Heart left ventricle (tissue), 16 donors: ENCODE measurements at regions not wholly inside any gene's neighbourhood (a gene's known extent, or its start where the extent isn't known, plus 50 kb on each side); places are given as distances from the start of the nearest gene placed in this dataset.

Experiments
- ATAC-seq, 4 donors: fragments of 200-7000 bp; cut with Tn5 transposase; one replicate each; pipeline ENCODE4 v1.9.1; 2020 to 2022; ENCODE audit warnings: moderate library complexity in 4 of 4, mild to moderate bottlenecking in 3 of 4, moderate number of reproducible peaks in 1 of 4
- DNase-seq, 5 donors: peaks; one replicate each; pipeline ENCODE4 v3.0.0-alpha.2; 2020
- H3K27ac ChIP-seq, 12 donors: fragments of 200-600 bp; sonication (generic) in 4 of 12; one replicate each; pipeline versions ENCODE4 v1.5.0 to v1.8.0; 2016 to 2022; ENCODE audit warnings: mild to moderate bottlenecking in 2 of 12
- H3K27me3 ChIP-seq, 9 donors: fragments of 200-600 bp; sonication (generic) in 2 of 9; one replicate each; pipeline versions ENCODE4 v1.5.1 to v1.8.0; 2016 to 2022; ENCODE audit warnings: mild to moderate bottlenecking in 3 of 9
- H3K36me3 ChIP-seq, 9 donors: fragments of 200-600 bp; sonication (generic) in 2 of 9; one replicate each; pipeline versions ENCODE4 v1.5.0 to v1.8.0; 2018 to 2022; ENCODE audit warnings: mild to moderate bottlenecking in 2 of 9
- H3K4me1 ChIP-seq, 12 donors: fragments of 200-600 bp; sonication (generic) in 4 of 12; one replicate each; pipeline versions ENCODE4 v1.5.0 to v1.8.0; 2016 to 2022; ENCODE audit warnings: mild to moderate bottlenecking in 3 of 12
- H3K4me3 ChIP-seq, 12 donors: fragments of 200-600 bp; sonication (generic) in 4 of 12; one replicate each; pipeline versions ENCODE4 v1.5.0 to v1.8.0; 2017 to 2022; ENCODE audit warnings: mild to moderate bottlenecking in 9 of 12, moderate library complexity in 4 of 12
- H3K9me3 ChIP-seq, 12 donors: fragments of 200-600 bp; sonication (generic) in 4 of 12; one replicate each; pipeline versions ENCODE4 v1.5.0 to v1.8.0; 2016 to 2022; ENCODE audit warnings: mild to moderate bottlenecking in 1 of 12
- CTCF ChIP-seq, 12 donors: fragments of 200-600 bp; sonication (generic) in 4 of 12; IDR thresholded peaks; one replicate each; pipeline versions ENCODE4 v1.5.0 to v1.8.0; 2018 to 2022; ENCODE audit warnings: antibody characterized with exemption in 12 of 12, mild to moderate bottlenecking in 5 of 12
- POLR2A ChIP-seq, 2 donors: fragments of 450-650 bp; IDR thresholded peaks; one replicate each; pipeline ENCODE4 v1.6.1; 2017; ENCODE audit warnings: antibody characterized with exemption in 2 of 2, mild to moderate bottlenecking in 2 of 2, moderate library complexity in 2 of 2
- WGBS, 4 donors: extraction: QIAGEN DNeasy Blood & Tissue Kit in 2 of 4; methylation state at CpG; one replicate each; pipeline versions ENCODE4 v1.1.5 to v1.1.7; 2013 to 2018; 5-methylcytosine and 5-hydroxymethylcytosine counted together
- intact Hi-C, 10 donors: fragments of 100-400 bp; cut with DNase I; formaldehyde crosslinking; loops; one replicate each; pipeline versions ENCODE4 v1.11.1 to v1.14.2; 2022
- donor health status: ischemic (EF 13 %, LVEDD 7.1; RV severe dilation, severe dysfunction).
- donor health status: healthy with polysubstance abuse.
- donor health status: DM: no; HTN: yes; CAD: no.
- donor health status: DM: no; HTN: no; CAD: no.
- donor health status: ischemic (EF 25% LVEDD 6.9; RV normal size, moderate dysfunction).
- donor health status: ischemic (EF 25% LVEDD 5.7; RV mildly dilated, moderate dysfunction).
- donor health status: healthy.
- donor health status: DM: yes; HTN: yes; CAD: no.
- donor health status: ischemic (EF 35%, LVEDD 5.7; RV mildly dilated, moderate dysfunction).
- donor health status: nonischemic (EF 11% LVEDD 7.7; RV severe dilation, severe dysfunction).
- donor health status: DM: yes; HTN: yes; CAD: no.
- donor health status: PGD.
- donor health status: ischemic (EF 29% LVEDD 5.4; RV normal size, mild dysfunction).
- donor health status: nonischemic (EF 23%, LVEDD 6.1; RV moderate dilation, normal function).

DNA sequence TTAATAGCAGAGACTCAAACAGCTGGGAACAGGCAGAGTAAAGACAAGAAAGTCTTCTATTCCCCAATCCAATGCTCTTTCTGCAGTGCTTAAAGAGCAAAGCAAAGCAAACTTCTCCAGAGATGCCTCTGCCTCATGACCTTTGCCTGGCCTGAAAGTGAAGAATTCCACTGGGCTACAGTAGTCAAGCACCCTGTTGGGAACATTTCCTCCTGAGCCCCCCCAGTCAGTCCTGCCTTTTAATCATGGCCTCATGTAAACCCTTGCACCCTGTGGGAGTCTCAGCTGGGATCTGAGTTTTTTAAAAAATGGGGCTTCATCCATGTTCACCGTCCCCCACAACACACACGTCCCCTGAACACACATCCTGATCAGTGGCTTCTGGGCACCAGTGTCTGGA, 62.7 kb upstream of the TSPAN11 start:
- Histone ChIP-seq H3K4me1 (peaks cover 0 to 7% (median 0%) of the 10 kb centered on the region in 12 donors), H3K27me3 (no peaks in the 10 kb centered on the region), H3K9me3 (peaks cover 0 to 22% (median 5%) of the 10 kb centered on the region in 12 donors), H3K4me3 (no peak overlapping the region), H3K27ac (no peak overlapping the region), H3K36me3 (no peaks in the 10 kb centered on the region)
- no peak for ATAC-seq
- TF ChIP-seq CTCF (IDR thresholded peaks at IDR 0.05), result no peak
- no peak for TF ChIP-seq POLR2A (IDR thresholded peaks at IDR 0.05)
- 77 to 85% (median 82%) methylated on average over 2 of the region's 2 CpGs for WGBS, 4 donors
- intact Hi-C loops, result no loop called here
- no peak for DNase-seq

DNA sequence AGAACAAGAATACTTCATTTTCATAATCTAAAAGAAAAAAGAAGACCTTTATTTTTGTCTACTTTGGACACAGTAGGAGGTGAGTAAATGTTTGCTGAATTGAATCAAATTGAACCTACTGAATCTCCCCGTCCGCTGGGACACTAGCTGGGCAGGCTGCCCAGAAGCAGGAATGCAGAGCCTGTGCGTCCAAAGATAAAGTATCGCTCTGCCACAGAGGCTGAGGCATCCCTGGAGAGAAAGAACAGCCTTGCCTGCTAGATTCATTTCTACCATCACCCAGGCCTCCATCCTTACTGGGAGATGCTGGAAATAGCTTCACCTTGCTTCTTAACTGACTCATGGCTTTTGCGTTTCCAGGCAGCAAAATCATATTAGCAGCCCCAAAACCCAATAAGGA, 64.1 kb upstream of the TSPAN11 start:
- intact Hi-C loops, result no loop called here
- H3K27me3 ChIP-seq, result no peaks in the 10 kb centered on the region
- DNase-seq (peak; percentile 38 to 76 (median 58)), ATAC-seq (peak; percentile 67 to 87 (median 84))
- no peak overlapping the region for H3K4me3 ChIP-seq
- H3K27ac ChIP-seq, result no peak overlapping the region
- peaks cover 0 to 15% (median 4%) of the 10 kb centered on the region in 12 donors for H3K9me3 ChIP-seq
- no peak for TF ChIP-seq POLR2A (IDR thresholded peaks at IDR 0.05)
- TF ChIP-seq CTCF (IDR thresholded peaks at IDR 0.05), result no peak
- 7 to 13% (median 10%) methylated on average over 5 of the region's 5 CpGs for WGBS, 4 donors
- H3K4me1 ChIP-seq, result peaks cover 0 to 7% (median 0%) of the 10 kb centered on the region in 12 donors
- H3K36me3 ChIP-seq, result no peaks in the 10 kb centered on the region

DNA sequence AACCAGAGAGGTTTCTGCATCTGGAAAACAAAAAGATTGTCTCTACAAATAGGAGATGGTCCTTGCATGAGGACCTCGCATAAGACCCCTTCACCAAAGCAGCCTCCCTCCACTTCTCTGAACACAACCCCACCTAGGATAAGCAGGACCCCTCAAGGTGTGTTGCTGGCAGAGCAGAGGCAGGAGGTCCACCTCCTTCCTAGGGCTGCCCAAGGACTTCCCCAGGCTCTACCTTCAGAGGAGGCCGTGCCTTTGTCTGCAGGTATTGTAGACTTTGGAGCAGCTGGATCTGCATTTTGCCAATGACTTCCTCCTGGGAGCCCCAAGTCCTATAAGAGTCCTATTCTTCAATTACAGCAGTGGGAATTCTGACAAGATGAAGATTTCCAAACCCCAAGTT, 67.3 kb upstream of the TSPAN11 start:
- no peak overlapping the region for H3K27ac ChIP-seq
- intact Hi-C loops, result loop anchor here in 1 of 10 donors (10.0 kb wide), 1 partner anchor 376 kb away; no protein-coding TSS in a partner anchor
- TF ChIP-seq CTCF (IDR thresholded peaks at IDR 0.05), result no peak
- no peak for TF ChIP-seq POLR2A (IDR thresholded peaks at IDR 0.05)
- ATAC-seq (no peak), DNase-seq (no peak)
- H3K4me1 ChIP-seq, result peaks cover 0 to 7% (median 0%) of the 10 kb centered on the region in 12 donors
- no peaks in the 10 kb centered on the region for H3K9me3 ChIP-seq
- no peak overlapping the region for H3K4me3 ChIP-seq
- WGBS, 4 donors, result 88 to 98% (median 91%) methylated on average over 2 of the region's 2 CpGs
- no peaks in the 10 kb centered on the region for H3K36me3 ChIP-seq
- H3K27me3 ChIP-seq, result no peaks in the 10 kb centered on the region

GRCh38 chr12:30858471-30858870, 68.1 kb upstream of the TSPAN11 start:
- H3K9me3 ChIP-seq, result no peaks in the 10 kb centered on the region
- DNase-seq (no peak), ATAC-seq (no peak)
- H3K4me3 ChIP-seq, result no peak overlapping the region
- H3K4me1 ChIP-seq, result peaks cover 0 to 7% (median 0%) of the 10 kb centered on the region in 12 donors
- no peaks in the 10 kb centered on the region for H3K36me3 ChIP-seq
- intact Hi-C loops, result loop anchor here in 1 of 10 donors (10.0 kb wide), 1 partner anchor 376 kb away; no protein-coding TSS in a partner anchor
- 59 to 85% (median 75%) methylated on average over 4 of the region's 4 CpGs for WGBS, 4 donors
- H3K27me3 ChIP-seq, result no peaks in the 10 kb centered on the region
- no peak overlapping the region for H3K27ac ChIP-seq
- TF ChIP-seq CTCF (IDR thresholded peaks at IDR 0.05) (no peak), POLR2A (IDR thresholded peaks at IDR 0.05) (no peak)
